ENCODE measurements at regions not wholly inside any gene's neighbourhood (a gene's known extent, or its start where the extent isn't known, plus 50 kb on each side); places are given as distances from the start of the nearest gene placed in this dataset.

- no peak for DNase-seq (ENCODE audit: insufficient read length, low spot score, missing footprints)
- H3K27me3 ChIP-seq (ENCODE audit: insufficient read depth, low read length), result no peaks in the 10 kb centered on the region
- no peak for TF ChIP-seq CTCF (IDR thresholded peaks at IDR 0.05; ENCODE audit: extremely low read depth, low read depth, low read length)
- no peak overlapping the region for H2AFZ ChIP-seq (ENCODE audit: low read length)
- peaks cover 23% of the 10 kb centered on the region for H3K4me1 ChIP-seq (ENCODE audit: insufficient read depth, low read length)
- H3K79me2 ChIP-seq (ENCODE audit: insufficient read depth, low read length), result no peaks in the 10 kb centered on the region
- H3K9me3 ChIP-seq (ENCODE audit: low read depth, low read length), result no peaks in the 10 kb centered on the region
- H4K20me1 ChIP-seq (ENCODE audit: insufficient read depth, low read length), result no peaks in the 10 kb centered on the region
- H3K27ac ChIP-seq (ENCODE audit: low read depth, low read length), result no peak overlapping the region
- no peak overlapping the region for H3K4me2 ChIP-seq (ENCODE audit: insufficient read depth, low read length)
- no peaks in the 10 kb centered on the region for H3K36me3 ChIP-seq (ENCODE audit: insufficient read depth, low read length)
- H3K4me3 ChIP-seq (ENCODE audit: insufficient read depth, low read length), result no peak overlapping the region
Observed at GRCh38 chr5:98638701-98639100, 134.8 kb upstream of the RGMB start.

- H2AFZ ChIP-seq (ENCODE audit: low read length), result no peak overlapping the region
- H3K27ac ChIP-seq (ENCODE audit: low read depth, low read length), result no peak overlapping the region
- H3K4me3 ChIP-seq (ENCODE audit: insufficient read depth, low read length), result no peak overlapping the region
- no peak for TF ChIP-seq CTCF (IDR thresholded peaks at IDR 0.05; ENCODE audit: extremely low read depth, low read depth, low read length)
- H3K27me3 ChIP-seq (ENCODE audit: insufficient read depth, low read length), result no peaks in the 10 kb centered on the region
- no peaks in the 10 kb centered on the region for H3K9me3 ChIP-seq (ENCODE audit: low read depth, low read length)
- H3K36me3 ChIP-seq (ENCODE audit: insufficient read depth, low read length), result no peaks in the 10 kb centered on the region
- no peak for DNase-seq (ENCODE audit: insufficient read length, low spot score, missing footprints)
- H3K79me2 ChIP-seq (ENCODE audit: insufficient read depth, low read length), result no peaks in the 10 kb centered on the region
- no peak overlapping the region for H3K4me2 ChIP-seq (ENCODE audit: insufficient read depth, low read length)
- H3K4me1 ChIP-seq (ENCODE audit: insufficient read depth, low read length), result peaks cover 23% of the 10 kb centered on the region
- H4K20me1 ChIP-seq (ENCODE audit: insufficient read depth, low read length), result no peaks in the 10 kb centered on the region
Observed at GRCh38 chr5:98639274-98639673, 134.2 kb upstream of the RGMB start.

- Histone ChIP-seq H3K36me3 (ENCODE audit: insufficient read depth, low read length) (no peaks in the 10 kb centered on the region), H2AFZ (ENCODE audit: low read length) (no peak overlapping the region), H3K4me2 (ENCODE audit: insufficient read depth, low read length) (no peak overlapping the region), H3K4me3 (ENCODE audit: insufficient read depth, low read length) (no peak overlapping the region), H3K79me2 (ENCODE audit: insufficient read depth, low read length) (no peaks in the 10 kb centered on the region), H4K20me1 (ENCODE audit: insufficient read depth, low read length) (no peaks in the 10 kb centered on the region), H3K9me3 (ENCODE audit: low read depth, low read length) (no peaks in the 10 kb centered on the region), H3K27ac (ENCODE audit: low read depth, low read length) (no peak overlapping the region), H3K4me1 (ENCODE audit: insufficient read depth, low read length) (peaks cover 13% of the 10 kb centered on the region), H3K27me3 (ENCODE audit: insufficient read depth, low read length) (no peaks in the 10 kb centered on the region)
- no peak for TF ChIP-seq CTCF (IDR thresholded peaks at IDR 0.05; ENCODE audit: extremely low read depth, low read depth, low read length)
- DNase-seq (ENCODE audit: insufficient read length, low spot score, missing footprints), result no peak
Observed at GRCh38 chr5:98641671-98642070, 131.8 kb upstream of the RGMB start.

GRCh38 chr5:98643569-98643968, 129.9 kb upstream of the RGMB start:
- no peaks in the 10 kb centered on the region for H3K9me3 ChIP-seq (ENCODE audit: low read depth, low read length)
- TF ChIP-seq CTCF (IDR thresholded peaks at IDR 0.05; ENCODE audit: extremely low read depth, low read depth, low read length), result no peak
- no peak overlapping the region for H3K4me2 ChIP-seq (ENCODE audit: insufficient read depth, low read length)
- H3K27ac ChIP-seq (ENCODE audit: low read depth, low read length), result no peak overlapping the region
- H3K27me3 ChIP-seq (ENCODE audit: insufficient read depth, low read length), result no peaks in the 10 kb centered on the region
- H3K4me3 ChIP-seq (ENCODE audit: insufficient read depth, low read length), result no peak overlapping the region
- H2AFZ ChIP-seq (ENCODE audit: low read length), result peak overlapping the region; percentile 30
- DNase-seq (ENCODE audit: insufficient read length, low spot score, missing footprints), result no peak
- H3K4me1 ChIP-seq (ENCODE audit: insufficient read depth, low read length), result peaks cover 2% of the 10 kb centered on the region
- no peaks in the 10 kb centered on the region for H4K20me1 ChIP-seq (ENCODE audit: insufficient read depth, low read length)
- no peaks in the 10 kb centered on the region for H3K36me3 ChIP-seq (ENCODE audit: insufficient read depth, low read length)
- no peaks in the 10 kb centered on the region for H3K79me2 ChIP-seq (ENCODE audit: insufficient read depth, low read length)

Data from osteoblast (primary cell).